HepG2 (cell line): ENCODE measurements at regions not wholly inside any gene's neighbourhood (a gene's known extent, or its start where the extent isn't known, plus 50 kb on each side); places are given as distances from the start of the nearest gene placed in this dataset.

Experiments
- ATAC-seq: fragments of 200-7000 bp; cut with Tn5 transposase; 3 replicates; pipeline ENCODE4 v1.9.1; 2020; ENCODE audit warnings: mild to moderate bottlenecking, moderate library complexity
- BruUV-seq: library from RNA; stranded (reverse); fragments of 400-500 nt; replicated peaks from 2 replicates; lab custom pipeline; 2021; lab: Mats Ljungman, UMichigan
- CTCF ChIA-PET: fragments of 300-600 bp; formaldehyde crosslinking; extraction: SDS; loops from one replicate; lab custom pipeline; 2021; ENCODE audit warnings: low total read pairs, inconsistent platforms, low intra/inter-chr PET ratio; lab: Yijun Ruan, JAX
- POLR2A ChIA-PET: fragments of 350-600 bp; sonication (Branson Sonifier 250); formaldehyde crosslinking; loops from one replicate; lab custom pipeline; 2020; ENCODE audit warnings: antibody characterized with exemption, inconsistent platforms; lab: Yijun Ruan, JAX
- DNase-seq: peaks from one replicate; pipeline ENCODE4 v3.0.0-alpha.2; 2015; ENCODE audit warnings: low spot score
- FAIRE-seq: peaks from 3 replicates; lab custom pipeline; 2011; peaks lifted over from hg19 to GRCh38; lab: Jason Lieb, UNC
- H2AFZ ChIP-seq: one replicate; pipeline ENCODE4 v1.6.1; 2011; ENCODE audit warnings: low read length, inconsistent platforms
- H3K27ac ChIP-seq: fragments of 300-600 bp; 3 replicates; pipeline ENCODE4 v1.8.0; 2011; ENCODE audit warnings: mixed run types, mild to moderate bottlenecking, mixed read lengths, low read length, inconsistent platforms; ENCODE audit not compliant: insufficient read depth; ENCODE audit errors: extremely low read length
- H3K27me3 ChIP-seq, 2 experiments: fragments of 200-600 bp in 1 of 2; 2 replicates in 1 of 2; 3 replicates in 1 of 2; pipeline versions ENCODE4 v1.6.0 to v1.8.0; 2011; ENCODE audit warnings: low read length in 2 of 2, mild to moderate bottlenecking in 2 of 2, moderate library complexity in 2 of 2, inconsistent platforms in 1 of 2; ENCODE audit not compliant: insufficient read depth in 2 of 2, control insufficient read depth in 1 of 2
- H3K36me3 ChIP-seq, 2 experiments: fragments of 200-600 bp in 1 of 2; replicated peaks in 1 of 2; 2 replicates in 1 of 2; 3 replicates in 1 of 2; pipeline versions ENCODE4 v1.5.1 to v1.8.0; 2011; ENCODE audit warnings: low read length in 2 of 2, inconsistent platforms in 1 of 2; ENCODE audit not compliant: insufficient read depth in 2 of 2, control insufficient read depth in 1 of 2
- H3K4me1 ChIP-seq: 2 replicates; pipeline ENCODE4 v1.5.1; 2012; ENCODE audit warnings: low read length, inconsistent platforms; ENCODE audit not compliant: insufficient read depth
- H3K4me2 ChIP-seq: 2 replicates; pipeline ENCODE4 v1.6.0; 2011; ENCODE audit warnings: low read depth, low read length, inconsistent platforms
- H3K4me3 ChIP-seq, 3 experiments: fragments of 200-600 bp in 1 of 3; sonication (generic), shearing (Covaris generic) in 1 of 3; replicated peaks in 1 of 3; 2 replicates each; pipeline ENCODE4 v1.5.1; 2011 to 2016; ENCODE audit warnings: low read length in 3 of 3, inconsistent platforms in 2 of 3, low read depth in 2 of 3, mild to moderate bottlenecking in 2 of 3, control low read depth in 1 of 3, mixed read lengths in 1 of 3; ENCODE audit not compliant: insufficient read depth in 1 of 3
- H3K79me2 ChIP-seq: one replicate; pipeline ENCODE4 v1.6.1; 2011; ENCODE audit warnings: low read length, inconsistent platforms; ENCODE audit not compliant: insufficient read depth
- H3K9ac ChIP-seq: 2 replicates; pipeline ENCODE4 v1.6.0; 2011; ENCODE audit warnings: mild to moderate bottlenecking, low read depth, low read length, inconsistent platforms; ENCODE audit not compliant: insufficient read depth
- H3K9me3 ChIP-seq: 2 replicates; pipeline ENCODE4 v1.5.1; 2012; ENCODE audit warnings: mild to moderate bottlenecking, low read length
- H4K20me1 ChIP-seq: 2 replicates; pipeline ENCODE4 v1.6.0; 2011; ENCODE audit warnings: inconsistent platforms, mild to moderate bottlenecking, low read length, moderate library complexity; ENCODE audit not compliant: insufficient read depth
- CENPBD1 ChIP-seq: sonication (generic); formaldehyde crosslinking; IDR thresholded peaks from 2 replicates; pipeline ENCODE4 v1.8.0; 2022; ENCODE audit warnings: missing genetic modification reagents, low read depth, mild to moderate bottlenecking, borderline replicate concordance
- TBP ChIP-seq: sonication (generic); formaldehyde crosslinking; IDR thresholded peaks from 2 replicates; pipeline ENCODE4 v1.5.0; 2020; ENCODE audit warnings: missing genetic modification reagents
- ZFP36L1 ChIP-seq: sonication (generic); formaldehyde crosslinking; IDR thresholded peaks from 2 replicates; pipeline ENCODE4 v1.8.0; 2022; ENCODE audit warnings: mild to moderate bottlenecking, missing genetic modification reagents, moderate library complexity
- WGBS: methylation state at CpG from one replicate; pipeline ENCODE4 v1.1.6; 2017; ENCODE audit warnings: low lambda C conversion rate; 5-methylcytosine and 5-hydroxymethylcytosine counted together
- in situ Hi-C: cut with HindIII; loops from 2 replicates; pipeline ENCODE4 v1.10.0; 2017; ENCODE audit warnings: low pct_unique_long_range_greater_than_20kb; ENCODE audit not compliant: extremely low pct_ligation_motif_present
- intact Hi-C: fragments of 100-400 bp; cut with micrococcal nuclease; formaldehyde crosslinking; loops from one replicate; pipeline ENCODE4 v1.10.0; 2022; ENCODE audit not compliant: unreplicated experiment
- TF ChIP-seq, protein P1 (sequence below): IDR thresholded peaks from 2 replicates; pipeline ENCODE4 v1.6.1; 2016
- TF ChIP-seq, protein P2 (sequence below): sonication (generic); formaldehyde crosslinking; IDR thresholded peaks from 2 replicates; pipeline ENCODE4 v1.8.1; 2022; ENCODE audit warnings: mild to moderate bottlenecking, missing genetic modification reagents

DNA sequence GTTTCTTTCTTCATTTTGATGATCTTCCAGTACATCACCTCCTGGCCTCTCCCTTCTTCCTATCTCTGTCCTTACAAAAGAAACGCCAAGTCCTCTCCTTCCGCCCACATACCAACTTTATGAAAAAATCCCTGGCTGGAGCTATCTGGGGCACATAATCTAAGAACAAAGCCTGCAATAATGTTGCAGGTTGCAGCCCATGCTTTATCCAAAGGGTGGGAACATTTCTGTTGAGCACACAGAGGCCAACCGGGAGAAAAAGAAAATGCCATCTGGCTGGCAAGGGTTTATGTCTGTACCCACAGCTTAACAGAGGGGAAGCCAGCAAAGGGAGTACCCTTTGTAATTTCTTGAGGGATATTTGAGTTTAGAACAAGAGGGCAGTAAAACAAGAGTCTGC is 409.6 kb downstream of the SOX9 start:
- Histone ChIP-seq H3K27ac (no peak overlapping the region), H3K4me1 (peaks cover 65% of the 10 kb centered on the region), H3K9ac (no peak overlapping the region), H3K4me2 (no peak overlapping the region), H3K27me3 (no peaks in the 10 kb centered on the region), H3K9me3 (peaks cover 9% of the 10 kb centered on the region), H4K20me1 (no peaks in the 10 kb centered on the region; the same call in 1 of the 2 replicates), H3K36me3 (peaks cover 0 to 4% of the 10 kb centered on the region in 2 experiments; a peak in 2 of 5 replicates), H3K79me2 (peaks cover 91% of the 10 kb centered on the region), H2AFZ (no peak overlapping the region), H3K4me3 (no peak overlapping the region)
- DNase-seq (no peak), FAIRE-seq (no peak), ATAC-seq (no peak)
- BruUV-seq: no TSS peak
- in situ Hi-C loops (loop anchor here (10.0 to 25.0 kb wide), 3 partner anchors 768 to 1766 kb away; no protein-coding TSS in a partner anchor), intact Hi-C loops (no loop called here)
- ChIA-PET CTCF (no interaction called here), POLR2A (interaction anchor here (1.2 kb wide), 1 partner anchor 11 kb away, joined by 4 read pairs; no protein-coding TSS in a partner anchor)
- TF ChIP-seq, protein P1, sequence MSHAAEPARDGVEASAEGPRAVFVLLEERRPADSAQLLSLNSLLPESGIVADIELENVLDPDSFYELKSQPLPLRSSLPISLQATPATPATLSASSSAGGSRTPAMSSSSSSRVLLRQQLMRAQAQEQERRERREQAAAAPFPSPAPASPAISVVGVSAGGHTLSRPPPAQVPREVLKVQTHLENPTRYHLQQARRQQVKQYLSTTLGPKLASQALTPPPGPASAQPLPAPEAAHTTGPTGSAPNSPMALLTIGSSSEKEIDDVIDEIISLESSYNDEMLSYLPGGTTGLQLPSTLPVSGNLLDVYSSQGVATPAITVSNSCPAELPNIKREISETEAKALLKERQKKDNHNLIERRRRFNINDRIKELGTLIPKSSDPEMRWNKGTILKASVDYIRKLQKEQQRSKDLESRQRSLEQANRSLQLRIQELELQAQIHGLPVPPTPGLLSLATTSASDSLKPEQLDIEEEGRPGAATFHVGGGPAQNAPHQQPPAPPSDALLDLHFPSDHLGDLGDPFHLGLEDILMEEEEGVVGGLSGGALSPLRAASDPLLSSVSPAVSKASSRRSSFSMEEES (CRISPR knock-in tag): no peak
- TF ChIP-seq, protein P2, sequence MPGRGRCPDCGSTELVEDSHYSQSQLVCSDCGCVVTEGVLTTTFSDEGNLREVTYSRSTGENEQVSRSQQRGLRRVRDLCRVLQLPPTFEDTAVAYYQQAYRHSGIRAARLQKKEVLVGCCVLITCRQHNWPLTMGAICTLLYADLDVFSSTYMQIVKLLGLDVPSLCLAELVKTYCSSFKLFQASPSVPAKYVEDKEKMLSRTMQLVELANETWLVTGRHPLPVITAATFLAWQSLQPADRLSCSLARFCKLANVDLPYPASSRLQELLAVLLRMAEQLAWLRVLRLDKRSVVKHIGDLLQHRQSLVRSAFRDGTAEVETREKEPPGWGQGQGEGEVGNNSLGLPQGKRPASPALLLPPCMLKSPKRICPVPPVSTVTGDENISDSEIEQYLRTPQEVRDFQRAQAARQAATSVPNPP (CRISPR knock-in tag): no peak
- no peak for TF ChIP-seq CENPBD1 (CRISPR knock-in tag)
- TF ChIP-seq TBP (CRISPR knock-in tag): no peak
- no peak for TF ChIP-seq ZFP36L1 (CRISPR knock-in tag)
- WGBS: 93% methylated on average over 3 of the region's 3 CpGs
